Loucy (cell line): ENCODE measurements at regions not wholly inside any gene's neighbourhood (a gene's known extent, or its start where the extent isn't known, plus 50 kb on each side); places are given as distances from the start of the nearest gene placed in this dataset.

Experiments
- H2AFZ ChIP-seq: fragments of 200-600 bp; sonication (generic); 2 replicates; pipeline ENCODE4 v1.6.0; 2016; ENCODE audit warnings: antibody characterized with exemption, mild to moderate bottlenecking, low read length, moderate library complexity
- H3F3A ChIP-seq: fragments of 200-600 bp; 2 replicates; pipeline ENCODE4 v1.6.0; 2016; ENCODE audit warnings: antibody characterized with exemption, low read depth, mild to moderate bottlenecking
- H3K27me3 ChIP-seq: fragments of 200-600 bp; sonication (generic); 2 replicates; pipeline ENCODE4 v1.6.1; 2014; ENCODE audit warnings: low read length, mild to moderate bottlenecking; ENCODE audit not compliant: insufficient read depth, poor library complexity, severe bottlenecking
- H3K36me3 ChIP-seq: fragments of 200-600 bp; sonication (generic); 2 replicates; pipeline ENCODE4 v1.6.1; 2016; ENCODE audit warnings: low read length; ENCODE audit not compliant: insufficient read depth
- H3K4me1 ChIP-seq: fragments of 200-600 bp; sonication (generic); 2 replicates; pipeline ENCODE4 v1.5.1; 2014; ENCODE audit warnings: low read length, mild to moderate bottlenecking; ENCODE audit not compliant: insufficient read depth, poor library complexity, severe bottlenecking
- H3K4me2 ChIP-seq: fragments of 200-600 bp; sonication (generic); 2 replicates; pipeline ENCODE4 v1.6.0; 2014; ENCODE audit warnings: antibody characterized with exemption, low read length, low read depth, mild to moderate bottlenecking; ENCODE audit not compliant: poor library complexity, severe bottlenecking
- H3K4me3 ChIP-seq: fragments of 200-600 bp; sonication (generic); 2 replicates; pipeline ENCODE4 v1.5.1; 2014; ENCODE audit warnings: low read length, mild to moderate bottlenecking, mixed read lengths; ENCODE audit not compliant: poor library complexity, severe bottlenecking
- H3K79me2 ChIP-seq: fragments of 200-600 bp; sonication (generic); 2 replicates; pipeline ENCODE4 v1.6.1; 2014; ENCODE audit warnings: low read length; ENCODE audit not compliant: insufficient read depth
- H3K9ac ChIP-seq: fragments of 200-600 bp; sonication (generic); 2 replicates; pipeline ENCODE4 v1.6.0; 2014; ENCODE audit warnings: mild to moderate bottlenecking, low read depth, low read length, moderate library complexity; ENCODE audit not compliant: poor library complexity, severe bottlenecking
- H3K9me2 ChIP-seq: fragments of 200-600 bp; sonication (generic); replicated peaks from 2 replicates; pipeline ENCODE4 v1.6.1; 2016; ENCODE audit warnings: low read depth, low read length, mixed read lengths
- H3K9me3 ChIP-seq: fragments of 200-600 bp; sonication (generic); 2 replicates; pipeline ENCODE4 v1.6.1; 2014; ENCODE audit warnings: mild to moderate bottlenecking, antibody characterized with exemption, low read length, low read depth; ENCODE audit not compliant: insufficient read depth
- H4K20me1 ChIP-seq: fragments of 200-600 bp; sonication (generic); 2 replicates; pipeline ENCODE4 v1.6.0; 2014; ENCODE audit warnings: antibody characterized with exemption, low read length, mild to moderate bottlenecking; ENCODE audit not compliant: insufficient read depth, poor library complexity, severe bottlenecking
- CTCF ChIP-seq: fragments of 200-600 bp; sonication (generic); conservative IDR thresholded peaks from 2 replicates; pipeline ENCODE4 v1.5.1; 2014; ENCODE audit warnings: mild to moderate bottlenecking, antibody characterized with exemption, low read length
- EZH2phosphoT487 ChIP-seq: fragments of 200-600 bp; IDR thresholded peaks from 2 replicates; pipeline ENCODE4 v1.6.1; 2018; ENCODE audit warnings: antibody characterized with exemption, mild to moderate bottlenecking, moderate library complexity, borderline replicate concordance

GRCh38 chr14:84131924-84132323 is 1398.0 kb upstream of the FLRT2 start:
- no peak overlapping the region for H3K4me3 ChIP-seq
- no peak overlapping the region for H3K9ac ChIP-seq
- no peaks in the 10 kb centered on the region for H3K9me3 ChIP-seq
- no peak overlapping the region for H2AFZ ChIP-seq
- H3K9me2 ChIP-seq: no peaks in the 10 kb centered on the region
- H3K4me1 ChIP-seq: no peaks in the 10 kb centered on the region
- H3K4me2 ChIP-seq: no peak overlapping the region
- no peaks in the 10 kb centered on the region for H3K79me2 ChIP-seq
- no peaks in the 10 kb centered on the region for H4K20me1 ChIP-seq
- no peaks in the 10 kb centered on the region for H3F3A ChIP-seq
- no peak for TF ChIP-seq EZH2phosphoT487
- no peak for TF ChIP-seq CTCF
- H3K27me3 ChIP-seq: no peaks in the 10 kb centered on the region
- no peaks in the 10 kb centered on the region for H3K36me3 ChIP-seq

GRCh38 chr14:84144166-84144565 is 1385.8 kb upstream of the FLRT2 start:
- H3F3A ChIP-seq: no peaks in the 10 kb centered on the region
- no peak overlapping the region for H3K9ac ChIP-seq
- H3K4me1 ChIP-seq: no peaks in the 10 kb centered on the region
- H3K79me2 ChIP-seq: no peaks in the 10 kb centered on the region
- no peak for TF ChIP-seq EZH2phosphoT487
- no peak for TF ChIP-seq CTCF
- H3K36me3 ChIP-seq: no peaks in the 10 kb centered on the region
- H3K27me3 ChIP-seq: no peaks in the 10 kb centered on the region
- H3K9me2 ChIP-seq: no peaks in the 10 kb centered on the region
- H3K4me2 ChIP-seq: no peak overlapping the region
- no peak overlapping the region for H2AFZ ChIP-seq
- no peaks in the 10 kb centered on the region for H4K20me1 ChIP-seq
- H3K9me3 ChIP-seq: no peaks in the 10 kb centered on the region; the same call in 1 of the 2 replicates
- H3K4me3 ChIP-seq: no peak overlapping the region

GRCh38 chr14:84152452-84152851 is 1377.5 kb upstream of the FLRT2 start:
- no peak overlapping the region for H3K9ac ChIP-seq
- H4K20me1 ChIP-seq: no peaks in the 10 kb centered on the region
- H3K36me3 ChIP-seq: no peaks in the 10 kb centered on the region
- no peaks in the 10 kb centered on the region for H3F3A ChIP-seq
- no peaks in the 10 kb centered on the region for H3K4me1 ChIP-seq
- no peaks in the 10 kb centered on the region for H3K79me2 ChIP-seq
- H3K9me3 ChIP-seq: no peaks in the 10 kb centered on the region
- no peak overlapping the region for H2AFZ ChIP-seq
- no peaks in the 10 kb centered on the region for H3K27me3 ChIP-seq
- H3K9me2 ChIP-seq: no peaks in the 10 kb centered on the region
- H3K4me2 ChIP-seq: no peak overlapping the region
- TF ChIP-seq EZH2phosphoT487 (no peak), CTCF (no peak)
- H3K4me3 ChIP-seq: no peak overlapping the region
